ENCODE measurements at regions not wholly inside any gene's neighbourhood (a gene's known extent, or its start where the extent isn't known, plus 50 kb on each side); places are given as distances from the start of the nearest gene placed in this dataset.

- TF ChIP-seq CTCF (IDR thresholded peaks at IDR 0.05) = no peak
- WGBS, 2 donors = 56 to 63% methylated on average over 5 of the region's 5 CpGs
- no peak overlapping the region for H3K4me3 ChIP-seq
- H3K27me3 ChIP-seq = no peaks in the 10 kb centered on the region
- H3K4me1 ChIP-seq = no peaks in the 10 kb centered on the region
- no peaks in the 10 kb centered on the region for H3K36me3 ChIP-seq
- H3K9me3 ChIP-seq = peaks cover 0 to 24% (median 0%) of the 10 kb centered on the region in 11 donors
- H3K27ac ChIP-seq = no peak overlapping the region
- DNase-seq = no peak
- no peak for ATAC-seq
- intact Hi-C loops (cut with DNase I) = no loop called here
Observed at GRCh38 chr3:1696669-1697275, 401.9 kb upstream of the CNTN4 start.

GRCh38 chr3:1699361-1699920 is 399.2 kb upstream of the CNTN4 start:
- H3K27me3 ChIP-seq = no peaks in the 10 kb centered on the region
- no peak overlapping the region for H3K4me3 ChIP-seq
- H3K36me3 ChIP-seq = no peaks in the 10 kb centered on the region
- 92 to 93% methylated on average over 17 of the region's 17 CpGs for WGBS, 2 donors
- H3K4me1 ChIP-seq = no peaks in the 10 kb centered on the region
- no peak overlapping the region for H3K27ac ChIP-seq
- ATAC-seq = no peak
- H3K9me3 ChIP-seq = peaks cover 0 to 16% (median 0%) of the 10 kb centered on the region in 11 donors
- no peak for TF ChIP-seq CTCF (IDR thresholded peaks at IDR 0.05)
- intact Hi-C loops (cut with DNase I) = no loop called here
- DNase-seq = no peak

GRCh38 chr3:1700650-1701049 is 398.0 kb upstream of the CNTN4 start:
- intact Hi-C loops (cut with DNase I) = no loop called here
- DNase-seq (no peak), ATAC-seq (no peak)
- Histone ChIP-seq H3K4me3 (no peak overlapping the region), H3K27me3 (no peaks in the 10 kb centered on the region), H3K27ac (no peak overlapping the region), H3K9me3 (peaks cover 0 to 25% (median 0%) of the 10 kb centered on the region in 11 donors), H3K36me3 (no peaks in the 10 kb centered on the region), H3K4me1 (no peaks in the 10 kb centered on the region)
- no peak for TF ChIP-seq CTCF (IDR thresholded peaks at IDR 0.05)
- WGBS, 2 donors = 83 to 87% methylated on average over 5 of the region's 5 CpGs

- H3K9me3 ChIP-seq = peaks cover 0 to 39% (median 0%) of the 10 kb centered on the region in 11 donors
- no peaks in the 10 kb centered on the region for H3K4me1 ChIP-seq
- no peak for TF ChIP-seq CTCF (IDR thresholded peaks at IDR 0.05)
- H3K27me3 ChIP-seq = no peaks in the 10 kb centered on the region
- H3K27ac ChIP-seq = no peak overlapping the region
- H3K4me3 ChIP-seq = no peak overlapping the region
- 74 to 78% methylated on average over 1 of the region's 1 CpG for WGBS, 2 donors
- DNase-seq = no peak
- no peaks in the 10 kb centered on the region for H3K36me3 ChIP-seq
- intact Hi-C loops (cut with DNase I) = no loop called here
- no peak for ATAC-seq
Observed at GRCh38 chr3:1703169-1703568, 395.5 kb upstream of the CNTN4 start.
